ENCODE measurements at regions not wholly inside any gene's neighbourhood (a gene's known extent, or its start where the extent isn't known, plus 50 kb on each side); places are given as distances from the start of the nearest gene placed in this dataset.

DNA sequence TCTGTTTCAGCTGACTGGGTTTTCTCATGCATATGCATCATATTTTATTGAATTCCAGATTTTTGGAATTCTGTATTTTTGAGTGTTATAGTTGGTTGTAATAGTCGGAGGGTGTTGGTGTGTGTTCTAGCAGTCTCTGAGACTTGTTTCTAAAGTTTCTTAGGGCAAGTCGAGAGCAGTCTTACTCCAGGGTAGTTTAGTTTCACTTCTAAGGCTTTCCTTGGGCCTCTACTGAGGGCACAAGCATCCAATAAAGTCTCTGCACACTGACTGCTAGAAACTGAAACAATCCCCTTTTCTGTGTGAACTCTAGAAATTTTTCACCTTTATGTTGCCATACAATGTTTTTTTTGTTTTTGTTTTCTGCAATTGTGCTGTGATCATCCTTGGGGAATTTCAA is 663.7 kb upstream of the LRATD1 start:
- Histone ChIP-seq H3K4me3 (no peak overlapping the region), H3K9me3 (no peaks in the 10 kb centered on the region), H3K36me3 (no peaks in the 10 kb centered on the region), H3K27ac (no peak overlapping the region), H3K4me1 (no peaks in the 10 kb centered on the region), H3K27me3 (no peaks in the 10 kb centered on the region)
- 51% methylated on average over 2 of the region's 2 CpGs for WGBS
- TF ChIP-seq EP300 (IDR thresholded peaks at IDR 0.05) (no peak), POLR2AphosphoS5 (IDR thresholded peaks at IDR 0.05) (no peak), POLR2A (IDR thresholded peaks at IDR 0.05) (no peak)
- TF ChIP-seq, protein P1, sequence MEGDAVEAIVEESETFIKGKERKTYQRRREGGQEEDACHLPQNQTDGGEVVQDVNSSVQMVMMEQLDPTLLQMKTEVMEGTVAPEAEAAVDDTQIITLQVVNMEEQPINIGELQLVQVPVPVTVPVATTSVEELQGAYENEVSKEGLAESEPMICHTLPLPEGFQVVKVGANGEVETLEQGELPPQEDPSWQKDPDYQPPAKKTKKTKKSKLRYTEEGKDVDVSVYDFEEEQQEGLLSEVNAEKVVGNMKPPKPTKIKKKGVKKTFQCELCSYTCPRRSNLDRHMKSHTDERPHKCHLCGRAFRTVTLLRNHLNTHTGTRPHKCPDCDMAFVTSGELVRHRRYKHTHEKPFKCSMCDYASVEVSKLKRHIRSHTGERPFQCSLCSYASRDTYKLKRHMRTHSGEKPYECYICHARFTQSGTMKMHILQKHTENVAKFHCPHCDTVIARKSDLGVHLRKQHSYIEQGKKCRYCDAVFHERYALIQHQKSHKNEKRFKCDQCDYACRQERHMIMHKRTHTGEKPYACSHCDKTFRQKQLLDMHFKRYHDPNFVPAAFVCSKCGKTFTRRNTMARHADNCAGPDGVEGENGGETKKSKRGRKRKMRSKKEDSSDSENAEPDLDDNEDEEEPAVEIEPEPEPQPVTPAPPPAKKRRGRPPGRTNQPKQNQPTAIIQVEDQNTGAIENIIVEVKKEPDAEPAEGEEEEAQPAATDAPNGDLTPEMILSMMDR (IDR thresholded peaks at IDR 0.05): no peak
- no peak for DNase-seq (ENCODE audit: low spot score in 2 of 2)

DNA sequence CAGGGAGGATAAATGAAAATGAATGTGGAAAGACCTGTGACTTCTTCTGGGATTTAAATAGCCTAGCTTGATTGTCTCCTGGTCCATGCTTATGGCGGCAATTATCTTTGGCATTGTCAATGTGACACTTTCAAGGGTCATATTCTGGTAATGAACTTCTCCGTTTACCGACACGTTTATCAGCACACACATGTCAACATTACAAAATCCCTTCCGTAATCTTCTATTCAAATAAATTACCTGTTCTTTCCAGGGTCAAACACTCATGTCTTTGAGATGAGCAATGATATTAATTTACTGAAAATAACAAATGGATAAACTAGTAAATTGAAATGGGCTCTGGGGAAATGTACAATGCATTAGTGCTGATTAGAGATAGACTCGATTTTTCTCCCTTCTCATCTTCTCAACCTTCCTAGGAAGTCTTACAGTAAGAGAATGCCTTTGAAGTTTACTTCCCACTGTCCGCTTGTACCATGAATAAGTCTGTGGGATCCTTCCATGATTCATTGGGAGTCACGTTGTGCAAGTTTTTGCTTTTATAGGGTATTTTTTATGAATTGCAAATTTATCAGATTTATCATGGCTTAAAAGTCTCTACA is 646.3 kb upstream of the LRATD1 start:
- no peaks in the 10 kb centered on the region for H3K36me3 ChIP-seq
- TF ChIP-seq POLR2A (IDR thresholded peaks at IDR 0.05) (no peak), POLR2AphosphoS5 (IDR thresholded peaks at IDR 0.05) (no peak), EP300 (IDR thresholded peaks at IDR 0.05) (no peak)
- TF ChIP-seq, protein P1 (IDR thresholded peaks at IDR 0.05): no peak
- H3K4me1 ChIP-seq: no peaks in the 10 kb centered on the region
- H3K4me3 ChIP-seq: no peak overlapping the region
- no peak overlapping the region for H3K27ac ChIP-seq
- H3K27me3 ChIP-seq: no peaks in the 10 kb centered on the region
- WGBS: 89% methylated on average over 8 of the region's 8 CpGs
- DNase-seq (ENCODE audit: low spot score in 2 of 2): no peak
- H3K9me3 ChIP-seq: no peaks in the 10 kb centered on the region

DNA sequence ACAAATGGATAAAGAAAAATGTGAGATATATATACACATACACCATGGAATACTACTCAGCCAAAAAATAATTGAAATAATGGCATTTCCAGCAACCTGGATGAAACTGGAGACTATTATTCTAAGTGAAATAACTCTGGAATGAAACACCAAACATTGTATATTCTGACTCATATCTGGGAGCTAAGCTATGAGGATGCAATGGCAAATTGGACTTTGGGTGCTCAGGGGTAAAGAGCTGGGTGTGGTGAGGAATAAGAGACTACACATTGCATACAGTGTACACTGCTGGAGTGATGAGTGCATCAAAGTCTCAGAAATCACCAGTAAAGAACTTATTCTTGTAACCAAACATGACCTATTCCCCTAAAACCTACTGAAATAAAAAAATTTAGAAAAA is 636.0 kb upstream of the LRATD1 start:
- no peak overlapping the region for H3K4me3 ChIP-seq
- no peaks in the 10 kb centered on the region for H3K36me3 ChIP-seq
- H3K4me1 ChIP-seq: no peaks in the 10 kb centered on the region
- H3K27ac ChIP-seq: no peak overlapping the region
- no peaks in the 10 kb centered on the region for H3K9me3 ChIP-seq
- TF ChIP-seq POLR2A (IDR thresholded peaks at IDR 0.05): no peak
- no peak for TF ChIP-seq POLR2AphosphoS5 (IDR thresholded peaks at IDR 0.05)
- TF ChIP-seq, protein P1 (IDR thresholded peaks at IDR 0.05): no peak
- no peak for TF ChIP-seq EP300 (IDR thresholded peaks at IDR 0.05)
- DNase-seq (ENCODE audit: low spot score in 2 of 2): no peak
- no peaks in the 10 kb centered on the region for H3K27me3 ChIP-seq

DNA sequence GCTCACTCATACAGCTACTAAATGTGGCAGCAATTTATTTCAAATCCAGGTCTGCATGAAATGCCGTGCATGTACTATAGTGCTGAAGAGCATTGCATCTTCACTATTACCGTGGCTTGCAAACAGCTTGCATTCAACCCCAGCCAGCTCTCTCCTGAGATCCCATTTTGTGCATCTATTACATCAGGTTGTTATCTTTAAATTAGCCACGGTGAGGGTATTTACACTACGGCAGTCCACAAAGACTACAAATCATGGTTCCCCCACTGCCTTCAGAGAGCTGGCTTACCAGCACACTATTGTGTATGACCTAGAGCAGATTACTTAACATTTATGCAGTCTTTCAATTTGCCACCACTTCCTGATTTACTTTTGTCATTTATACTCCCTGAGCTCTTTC is 621.3 kb upstream of the LRATD1 start:
- Histone ChIP-seq H3K4me3 (no peak overlapping the region), H3K27me3 (no peaks in the 10 kb centered on the region), H3K9me3 (no peaks in the 10 kb centered on the region), H3K36me3 (no peaks in the 10 kb centered on the region), H3K27ac (no peak overlapping the region), H3K4me1 (no peaks in the 10 kb centered on the region)
- TF ChIP-seq POLR2AphosphoS5 (IDR thresholded peaks at IDR 0.05): no peak
- no peak for TF ChIP-seq EP300 (IDR thresholded peaks at IDR 0.05)
- TF ChIP-seq, protein P1 (IDR thresholded peaks at IDR 0.05): no peak
- no peak for TF ChIP-seq POLR2A (IDR thresholded peaks at IDR 0.05)
- 93% methylated on average over 4 of the region's 4 CpGs for WGBS
- DNase-seq (ENCODE audit: low spot score in 2 of 2): no peak

DNA sequence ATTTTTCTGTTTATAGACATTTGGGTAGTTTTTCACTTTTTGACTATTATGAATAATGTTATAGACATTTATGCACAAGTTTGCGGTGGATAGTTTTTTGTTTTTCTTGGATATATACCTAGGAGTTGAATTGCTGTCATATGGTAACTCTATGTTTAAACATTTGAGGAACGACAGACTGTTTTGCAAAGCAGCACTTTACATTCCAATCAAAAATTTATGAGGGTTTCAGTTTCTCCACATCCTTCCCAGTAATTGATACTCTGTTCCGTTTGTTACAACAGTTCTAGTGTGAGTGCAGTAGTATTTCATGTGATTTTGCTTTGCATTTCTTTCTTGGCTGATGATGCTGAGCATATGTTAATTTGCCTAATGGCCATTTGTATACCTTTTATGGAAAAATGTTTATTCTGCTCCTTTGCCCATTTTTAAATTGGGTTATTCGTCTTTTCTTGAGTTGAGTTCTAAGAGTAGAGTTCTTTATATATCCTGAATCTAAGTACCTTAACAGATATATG is 617.3 kb upstream of the LRATD1 start:
- 65% methylated on average over 4 of the region's 4 CpGs for WGBS
- Histone ChIP-seq H3K4me1 (no peaks in the 10 kb centered on the region), H3K27ac (no peak overlapping the region), H3K36me3 (no peaks in the 10 kb centered on the region), H3K27me3 (no peaks in the 10 kb centered on the region), H3K4me3 (no peak overlapping the region), H3K9me3 (no peaks in the 10 kb centered on the region)
- no peak for DNase-seq (ENCODE audit: low spot score in 2 of 2)
- TF ChIP-seq POLR2A (IDR thresholded peaks at IDR 0.05) (no peak), EP300 (IDR thresholded peaks at IDR 0.05) (no peak), POLR2AphosphoS5 (IDR thresholded peaks at IDR 0.05) (no peak)
- TF ChIP-seq, protein P1 (IDR thresholded peaks at IDR 0.05): no peak

All from suprapubic skin (tissue), 4 donors.